ENCODE measurements at regions not wholly inside any gene's neighbourhood (a gene's known extent, or its start where the extent isn't known, plus 50 kb on each side); places are given as distances from the start of the nearest gene placed in this dataset.

- H3K4me1 Mint-ChIP-seq (ENCODE audit: low read depth) = no peaks in the 10 kb centered on the region
- no peak for TF ChIP-seq CTCF (IDR thresholded peaks at IDR 0.05; ENCODE audit: unreplicated experiment)
- no peak for DNase-seq (ENCODE audit: low spot score, unreplicated experiment)
- H3K9me3 Mint-ChIP-seq (ENCODE audit: low read depth) = peaks cover 1% of the 10 kb centered on the region
- H3K27ac Mint-ChIP-seq = no peak overlapping the region
- no peak overlapping the region for H3K4me3 Mint-ChIP-seq (ENCODE audit: low read depth)
- H3K27me3 Mint-ChIP-seq = no peaks in the 10 kb centered on the region
- H3K36me3 Mint-ChIP-seq (ENCODE audit: insufficient read depth) = peaks cover 1% of the 10 kb centered on the region
Observed at GRCh38 chr13:76732367-76732766, 153.8 kb downstream of the KCTD12 start.

GRCh38 chr13:76730220-76730619 is 156.0 kb downstream of the KCTD12 start:
- no peak for DNase-seq (ENCODE audit: low spot score, unreplicated experiment)
- no peak overlapping the region for H3K4me3 Mint-ChIP-seq (ENCODE audit: low read depth)
- H3K36me3 Mint-ChIP-seq (ENCODE audit: insufficient read depth) = peaks cover 5% of the 10 kb centered on the region
- no peak for TF ChIP-seq CTCF (IDR thresholded peaks at IDR 0.05; ENCODE audit: unreplicated experiment)
- H3K4me1 Mint-ChIP-seq (ENCODE audit: low read depth) = no peaks in the 10 kb centered on the region
- H3K9me3 Mint-ChIP-seq (ENCODE audit: low read depth) = peaks cover 7% of the 10 kb centered on the region
- H3K27me3 Mint-ChIP-seq = no peaks in the 10 kb centered on the region
- no peak overlapping the region for H3K27ac Mint-ChIP-seq

GRCh38 chr13:76729691-76730090 is 156.5 kb downstream of the KCTD12 start:
- Mint-ChIP-seq H3K36me3 (ENCODE audit: insufficient read depth) (peaks cover 5% of the 10 kb centered on the region), H3K9me3 (ENCODE audit: low read depth) (peaks cover 7% of the 10 kb centered on the region), H3K4me1 (ENCODE audit: low read depth) (no peaks in the 10 kb centered on the region), H3K27me3 (no peaks in the 10 kb centered on the region), H3K4me3 (ENCODE audit: low read depth) (no peak overlapping the region), H3K27ac (no peak overlapping the region)
- DNase-seq (ENCODE audit: low spot score, unreplicated experiment) = no peak
- TF ChIP-seq CTCF (IDR thresholded peaks at IDR 0.05; ENCODE audit: unreplicated experiment) = no peak

GRCh38 chr13:76725896-76726295 is 160.3 kb downstream of the KCTD12 start:
- DNase-seq (ENCODE audit: low spot score, unreplicated experiment) = no peak
- H3K27ac Mint-ChIP-seq = no peak overlapping the region
- no peak for TF ChIP-seq CTCF (IDR thresholded peaks at IDR 0.05; ENCODE audit: unreplicated experiment)
- no peaks in the 10 kb centered on the region for H3K4me1 Mint-ChIP-seq (ENCODE audit: low read depth)
- H3K4me3 Mint-ChIP-seq (ENCODE audit: low read depth) = no peak overlapping the region
- peaks cover 5% of the 10 kb centered on the region for H3K36me3 Mint-ChIP-seq (ENCODE audit: insufficient read depth)
- H3K9me3 Mint-ChIP-seq (ENCODE audit: low read depth) = peaks cover 7% of the 10 kb centered on the region
- H3K27me3 Mint-ChIP-seq = no peaks in the 10 kb centered on the region

GRCh38 chr13:76725211-76725610 is 161.0 kb downstream of the KCTD12 start:
- Mint-ChIP-seq H3K36me3 (ENCODE audit: insufficient read depth) (peaks cover 5% of the 10 kb centered on the region), H3K4me1 (ENCODE audit: low read depth) (no peaks in the 10 kb centered on the region), H3K9me3 (ENCODE audit: low read depth) (peaks cover 7% of the 10 kb centered on the region), H3K4me3 (ENCODE audit: low read depth) (no peak overlapping the region), H3K27me3 (no peaks in the 10 kb centered on the region), H3K27ac (no peak overlapping the region)
- DNase-seq (ENCODE audit: low spot score, unreplicated experiment) = no peak
- no peak for TF ChIP-seq CTCF (IDR thresholded peaks at IDR 0.05; ENCODE audit: unreplicated experiment)
